HL-60 (cell line): ENCODE measurements at regions not wholly inside any gene's neighbourhood (a gene's known extent, or its start where the extent isn't known, plus 50 kb on each side); places are given as distances from the start of the nearest gene placed in this dataset.

ENCODE experiments used
- DNase-seq, 2 experiments: peaks; one replicate each; pipeline ENCODE4 v3.0.0-alpha.2; 2010 to 2020; ENCODE audit warnings: low read depth in 1 of 2, low spot score in 1 of 2
- H3K27ac ChIP-seq: fragments of 250-450 bp; sonication (Bioruptor Pico); replicated peaks from 2 replicates; pipeline ENCODE4 v1.5.1; 2020; ENCODE audit warnings: mild to moderate bottlenecking, moderate library complexity
- H3K27me3 ChIP-seq: fragments of 250-450 bp; sonication (Bioruptor Pico); 2 replicates; pipeline ENCODE4 v1.5.1; 2021; ENCODE audit warnings: mild to moderate bottlenecking, moderate library complexity; ENCODE audit not compliant: insufficient read depth, poor library complexity, severe bottlenecking
- H3K4me3 ChIP-seq: replicated peaks from 2 replicates; pipeline ENCODE4 v1.5.1; 2011; ENCODE audit warnings: mild to moderate bottlenecking, control low read depth, low read length; ENCODE audit not compliant: insufficient read depth
- GABPA ChIP-seq: IDR thresholded peaks from 2 replicates; pipeline ENCODE4 v1.6.1; 2012; ENCODE audit warnings: low read depth
- POLR2AphosphoS5 ChIP-seq: IDR thresholded peaks from 2 replicates; pipeline ENCODE4 v1.6.1; 2012; ENCODE audit warnings: low read depth
- SPI1 ChIP-seq: IDR thresholded peaks from 2 replicates; pipeline ENCODE4 v1.6.1; 2012; ENCODE audit warnings: low read depth, mild to moderate bottlenecking, borderline replicate concordance
- TF ChIP-seq, protein P1 (sequence below): IDR thresholded peaks from 2 replicates; pipeline ENCODE4 v1.6.1; 2012; ENCODE audit warnings: low read depth; ENCODE audit not compliant: insufficient replicate concordance
- TF ChIP-seq, protein P2 (sequence below): IDR thresholded peaks from one replicate; pipeline ENCODE4 v1.5.1; 2011; ENCODE audit warnings: low read length, control low read depth, inconsistent platforms; ENCODE audit not compliant: insufficient read depth

DNA sequence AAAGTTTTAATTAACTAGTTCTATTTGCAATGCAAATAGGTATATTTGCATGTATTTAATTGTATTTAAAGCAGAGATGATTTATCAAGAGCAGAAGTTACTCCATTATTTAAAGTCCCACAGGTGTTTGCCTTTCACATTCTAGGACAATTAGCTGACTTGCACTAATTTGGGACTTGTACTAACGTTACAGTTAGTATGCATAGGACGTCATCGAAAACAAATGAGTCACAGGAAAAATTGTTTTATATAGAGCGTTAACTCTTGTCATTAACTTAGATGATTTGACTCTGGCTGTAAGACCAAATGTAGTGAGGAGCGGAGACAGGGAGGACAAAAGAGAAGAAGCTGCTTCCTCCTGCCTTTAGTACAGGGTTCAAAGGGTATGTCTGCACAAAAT lies 126.1 kb upstream of the IFNE start:
- Histone ChIP-seq H3K27me3 (no peaks in the 10 kb centered on the region), H3K4me3 (no peak overlapping the region), H3K27ac (no peak overlapping the region)
- no peak for DNase-seq
- no peak for TF ChIP-seq GABPA
- TF ChIP-seq POLR2AphosphoS5, result no peak
- TF ChIP-seq, protein P1, sequence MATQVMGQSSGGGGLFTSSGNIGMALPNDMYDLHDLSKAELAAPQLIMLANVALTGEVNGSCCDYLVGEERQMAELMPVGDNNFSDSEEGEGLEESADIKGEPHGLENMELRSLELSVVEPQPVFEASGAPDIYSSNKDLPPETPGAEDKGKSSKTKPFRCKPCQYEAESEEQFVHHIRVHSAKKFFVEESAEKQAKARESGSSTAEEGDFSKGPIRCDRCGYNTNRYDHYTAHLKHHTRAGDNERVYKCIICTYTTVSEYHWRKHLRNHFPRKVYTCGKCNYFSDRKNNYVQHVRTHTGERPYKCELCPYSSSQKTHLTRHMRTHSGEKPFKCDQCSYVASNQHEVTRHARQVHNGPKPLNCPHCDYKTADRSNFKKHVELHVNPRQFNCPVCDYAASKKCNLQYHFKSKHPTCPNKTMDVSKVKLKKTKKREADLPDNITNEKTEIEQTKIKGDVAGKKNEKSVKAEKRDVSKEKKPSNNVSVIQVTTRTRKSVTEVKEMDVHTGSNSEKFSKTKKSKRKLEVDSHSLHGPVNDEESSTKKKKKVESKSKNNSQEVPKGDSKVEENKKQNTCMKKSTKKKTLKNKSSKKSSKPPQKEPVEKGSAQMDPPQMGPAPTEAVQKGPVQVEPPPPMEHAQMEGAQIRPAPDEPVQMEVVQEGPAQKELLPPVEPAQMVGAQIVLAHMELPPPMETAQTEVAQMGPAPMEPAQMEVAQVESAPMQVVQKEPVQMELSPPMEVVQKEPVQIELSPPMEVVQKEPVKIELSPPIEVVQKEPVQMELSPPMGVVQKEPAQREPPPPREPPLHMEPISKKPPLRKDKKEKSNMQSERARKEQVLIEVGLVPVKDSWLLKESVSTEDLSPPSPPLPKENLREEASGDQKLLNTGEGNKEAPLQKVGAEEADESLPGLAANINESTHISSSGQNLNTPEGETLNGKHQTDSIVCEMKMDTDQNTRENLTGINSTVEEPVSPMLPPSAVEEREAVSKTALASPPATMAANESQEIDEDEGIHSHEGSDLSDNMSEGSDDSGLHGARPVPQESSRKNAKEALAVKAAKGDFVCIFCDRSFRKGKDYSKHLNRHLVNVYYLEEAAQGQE, result no peak
- TF ChIP-seq, protein P2, sequence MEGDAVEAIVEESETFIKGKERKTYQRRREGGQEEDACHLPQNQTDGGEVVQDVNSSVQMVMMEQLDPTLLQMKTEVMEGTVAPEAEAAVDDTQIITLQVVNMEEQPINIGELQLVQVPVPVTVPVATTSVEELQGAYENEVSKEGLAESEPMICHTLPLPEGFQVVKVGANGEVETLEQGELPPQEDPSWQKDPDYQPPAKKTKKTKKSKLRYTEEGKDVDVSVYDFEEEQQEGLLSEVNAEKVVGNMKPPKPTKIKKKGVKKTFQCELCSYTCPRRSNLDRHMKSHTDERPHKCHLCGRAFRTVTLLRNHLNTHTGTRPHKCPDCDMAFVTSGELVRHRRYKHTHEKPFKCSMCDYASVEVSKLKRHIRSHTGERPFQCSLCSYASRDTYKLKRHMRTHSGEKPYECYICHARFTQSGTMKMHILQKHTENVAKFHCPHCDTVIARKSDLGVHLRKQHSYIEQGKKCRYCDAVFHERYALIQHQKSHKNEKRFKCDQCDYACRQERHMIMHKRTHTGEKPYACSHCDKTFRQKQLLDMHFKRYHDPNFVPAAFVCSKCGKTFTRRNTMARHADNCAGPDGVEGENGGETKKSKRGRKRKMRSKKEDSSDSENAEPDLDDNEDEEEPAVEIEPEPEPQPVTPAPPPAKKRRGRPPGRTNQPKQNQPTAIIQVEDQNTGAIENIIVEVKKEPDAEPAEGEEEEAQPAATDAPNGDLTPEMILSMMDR, result no peak
- no peak for TF ChIP-seq SPI1

- H3K27me3 ChIP-seq, result no peaks in the 10 kb centered on the region
- H3K4me3 ChIP-seq, result no peak overlapping the region
- DNase-seq, result no peak
- H3K27ac ChIP-seq, result no peak overlapping the region
- TF ChIP-seq SPI1 (no peak), POLR2AphosphoS5 (no peak), GABPA (no peak)
- TF ChIP-seq, protein P1, result no peak
- TF ChIP-seq, protein P2, result no peak
Observed at GRCh38 chr9:21609506-21609905, 127.4 kb upstream of the IFNE start.

- no peak for DNase-seq
- TF ChIP-seq, protein P1, result no peak
- TF ChIP-seq POLR2AphosphoS5 (no peak), GABPA (no peak), SPI1 (no peak)
- TF ChIP-seq, protein P2, result no peak
- Histone ChIP-seq H3K4me3 (no peak overlapping the region), H3K27ac (no peak overlapping the region), H3K27me3 (no peaks in the 10 kb centered on the region)
Observed at GRCh38 chr9:21611891-21612290, 129.8 kb upstream of the IFNE start.
